Suprapubic skin (tissue), 4 donors: ENCODE measurements at regions not wholly inside any gene's neighbourhood (a gene's known extent, or its start where the extent isn't known, plus 50 kb on each side); places are given as distances from the start of the nearest gene placed in this dataset.

ENCODE experiments used
- DNase-seq, 2 donors: peaks; one replicate each; pipeline ENCODE4 v3.0.0-alpha.2; 2019; ENCODE audit warnings: low spot score in 2 of 2
- H3K27ac ChIP-seq: fragments of 200-600 bp; sonication (generic); one replicate; pipeline ENCODE4 v1.5.1; 2019
- H3K27me3 ChIP-seq: fragments of 200-600 bp; sonication (generic); one replicate; pipeline ENCODE4 v1.5.1; 2019
- H3K36me3 ChIP-seq: fragments of 200-600 bp; sonication (generic); one replicate; pipeline ENCODE4 v1.5.1; 2019
- H3K4me1 ChIP-seq: fragments of 200-600 bp; sonication (generic); one replicate; pipeline ENCODE4 v1.5.1; 2019
- H3K4me3 ChIP-seq: fragments of 200-600 bp; sonication (generic); one replicate; pipeline ENCODE4 v1.5.1; 2019; ENCODE audit warnings: mild to moderate bottlenecking
- H3K9me3 ChIP-seq: fragments of 200-600 bp; sonication (generic); one replicate; pipeline ENCODE4 v1.5.1; 2019
- EP300 ChIP-seq: sonication (generic); formaldehyde crosslinking; IDR thresholded peaks from one replicate; pipeline ENCODE4 v1.6.1; 2017; ENCODE audit warnings: antibody characterized with exemption
- POLR2A ChIP-seq, 2 donors: fragments of 450-650 bp; IDR thresholded peaks; one replicate each; pipeline ENCODE4 v1.6.1; 2017; ENCODE audit warnings: antibody characterized with exemption in 2 of 2, mild to moderate bottlenecking in 2 of 2, moderate library complexity in 2 of 2
- POLR2AphosphoS5 ChIP-seq, 3 donors: sonication (generic); formaldehyde crosslinking; IDR thresholded peaks; one replicate each; pipeline ENCODE4 v1.6.1; 2017; ENCODE audit warnings: antibody characterized with exemption in 3 of 3
- WGBS: methylation state at CpG from one replicate; pipeline ENCODE4 v1.1.5; 2018; 5-methylcytosine and 5-hydroxymethylcytosine counted together
- TF ChIP-seq, protein P1 (sequence below), 2 donors: fragments of 200-600 bp in 1 of 2; fragments of 450-650 bp in 1 of 2; sonication (generic) in 1 of 2; IDR thresholded peaks; one replicate each; pipeline ENCODE4 v1.5.1; 2016 to 2019; ENCODE audit warnings: antibody characterized with exemption in 2 of 2, mild to moderate bottlenecking in 1 of 2, moderate library complexity in 1 of 2

- Histone ChIP-seq H3K9me3 (peaks cover 2% of the 10 kb centered on the region), H3K4me3 (no peak overlapping the region), H3K4me1 (no peaks in the 10 kb centered on the region), H3K27me3 (no peaks in the 10 kb centered on the region), H3K27ac (no peak overlapping the region), H3K36me3 (no peaks in the 10 kb centered on the region)
- TF ChIP-seq EP300, result no peak
- 49% methylated on average over 2 of the region's 2 CpGs for WGBS
- DNase-seq, result no peak
Observed at GRCh38 chr9:119432428-119432827, 63.2 kb upstream of the BRINP1 start.

DNA sequence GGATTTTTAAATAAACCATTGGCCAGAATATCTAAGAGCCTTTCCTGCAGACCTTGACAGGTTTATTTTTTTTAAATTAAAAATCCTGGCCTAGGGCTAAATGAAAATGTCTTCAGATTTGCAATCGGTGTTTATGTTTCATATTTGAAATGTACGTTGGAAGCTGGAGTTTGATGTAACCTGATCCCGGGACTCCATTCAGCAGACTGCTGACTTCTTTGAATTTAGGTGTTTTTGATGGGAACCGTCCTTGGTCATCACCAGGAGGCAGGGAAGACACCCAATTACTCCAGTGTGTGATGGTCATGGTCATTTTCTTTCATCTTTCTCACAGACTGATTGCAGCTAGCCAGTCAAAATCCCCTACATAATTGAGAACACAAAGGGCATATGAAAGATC lies 60.1 kb upstream of the BRINP1 start:
- WGBS, result 48% methylated on average over 4 of the region's 4 CpGs
- Histone ChIP-seq H3K36me3 (no peaks in the 10 kb centered on the region), H3K4me3 (no peak overlapping the region), H3K27ac (no peak overlapping the region), H3K4me1 (no peaks in the 10 kb centered on the region), H3K27me3 (no peaks in the 10 kb centered on the region), H3K9me3 (peaks cover 4% of the 10 kb centered on the region)
- DNase-seq, result no peak
- TF ChIP-seq POLR2A (IDR thresholded peaks at IDR 0.05) (no peak), EP300 (no peak), POLR2AphosphoS5 (IDR thresholded peaks at IDR 0.05) (no peak)
- TF ChIP-seq, protein P1, sequence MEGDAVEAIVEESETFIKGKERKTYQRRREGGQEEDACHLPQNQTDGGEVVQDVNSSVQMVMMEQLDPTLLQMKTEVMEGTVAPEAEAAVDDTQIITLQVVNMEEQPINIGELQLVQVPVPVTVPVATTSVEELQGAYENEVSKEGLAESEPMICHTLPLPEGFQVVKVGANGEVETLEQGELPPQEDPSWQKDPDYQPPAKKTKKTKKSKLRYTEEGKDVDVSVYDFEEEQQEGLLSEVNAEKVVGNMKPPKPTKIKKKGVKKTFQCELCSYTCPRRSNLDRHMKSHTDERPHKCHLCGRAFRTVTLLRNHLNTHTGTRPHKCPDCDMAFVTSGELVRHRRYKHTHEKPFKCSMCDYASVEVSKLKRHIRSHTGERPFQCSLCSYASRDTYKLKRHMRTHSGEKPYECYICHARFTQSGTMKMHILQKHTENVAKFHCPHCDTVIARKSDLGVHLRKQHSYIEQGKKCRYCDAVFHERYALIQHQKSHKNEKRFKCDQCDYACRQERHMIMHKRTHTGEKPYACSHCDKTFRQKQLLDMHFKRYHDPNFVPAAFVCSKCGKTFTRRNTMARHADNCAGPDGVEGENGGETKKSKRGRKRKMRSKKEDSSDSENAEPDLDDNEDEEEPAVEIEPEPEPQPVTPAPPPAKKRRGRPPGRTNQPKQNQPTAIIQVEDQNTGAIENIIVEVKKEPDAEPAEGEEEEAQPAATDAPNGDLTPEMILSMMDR (IDR thresholded peaks at IDR 0.05), result no peak

DNA sequence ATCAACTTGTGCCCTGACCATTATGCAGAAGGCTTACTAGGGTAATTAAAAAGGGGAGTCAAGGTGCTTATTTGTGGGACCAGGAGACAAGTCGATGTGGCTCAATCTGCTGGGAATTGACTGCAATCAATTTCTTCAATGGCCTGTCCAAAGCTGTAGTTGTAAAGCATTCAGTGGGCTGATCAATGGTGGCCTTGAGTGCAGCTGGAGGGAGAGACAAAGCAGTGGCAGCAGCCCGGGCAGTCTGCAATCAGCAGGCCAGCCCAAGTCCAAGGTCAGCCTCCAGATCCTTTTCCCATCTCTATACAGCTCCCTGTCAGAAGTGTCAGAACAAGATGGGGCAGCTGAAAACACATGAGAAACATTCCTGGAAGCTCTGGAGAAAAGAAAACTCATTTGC lies 51.0 kb upstream of the BRINP1 start:
- no peak for DNase-seq
- Histone ChIP-seq H3K4me3 (no peak overlapping the region), H3K4me1 (no peaks in the 10 kb centered on the region), H3K27me3 (no peaks in the 10 kb centered on the region), H3K9me3 (no peaks in the 10 kb centered on the region), H3K27ac (no peak overlapping the region), H3K36me3 (no peaks in the 10 kb centered on the region)
- WGBS, result 69% methylated on average over 2 of the region's 2 CpGs
- TF ChIP-seq, protein P1 (IDR thresholded peaks at IDR 0.05), result no peak
- TF ChIP-seq POLR2AphosphoS5 (IDR thresholded peaks at IDR 0.05) (no peak), EP300 (no peak), POLR2A (IDR thresholded peaks at IDR 0.05) (no peak)
